ENCODE measurements at regions not wholly inside any gene's neighbourhood (a gene's known extent, or its start where the extent isn't known, plus 50 kb on each side); places are given as distances from the start of the nearest gene placed in this dataset.

DNA sequence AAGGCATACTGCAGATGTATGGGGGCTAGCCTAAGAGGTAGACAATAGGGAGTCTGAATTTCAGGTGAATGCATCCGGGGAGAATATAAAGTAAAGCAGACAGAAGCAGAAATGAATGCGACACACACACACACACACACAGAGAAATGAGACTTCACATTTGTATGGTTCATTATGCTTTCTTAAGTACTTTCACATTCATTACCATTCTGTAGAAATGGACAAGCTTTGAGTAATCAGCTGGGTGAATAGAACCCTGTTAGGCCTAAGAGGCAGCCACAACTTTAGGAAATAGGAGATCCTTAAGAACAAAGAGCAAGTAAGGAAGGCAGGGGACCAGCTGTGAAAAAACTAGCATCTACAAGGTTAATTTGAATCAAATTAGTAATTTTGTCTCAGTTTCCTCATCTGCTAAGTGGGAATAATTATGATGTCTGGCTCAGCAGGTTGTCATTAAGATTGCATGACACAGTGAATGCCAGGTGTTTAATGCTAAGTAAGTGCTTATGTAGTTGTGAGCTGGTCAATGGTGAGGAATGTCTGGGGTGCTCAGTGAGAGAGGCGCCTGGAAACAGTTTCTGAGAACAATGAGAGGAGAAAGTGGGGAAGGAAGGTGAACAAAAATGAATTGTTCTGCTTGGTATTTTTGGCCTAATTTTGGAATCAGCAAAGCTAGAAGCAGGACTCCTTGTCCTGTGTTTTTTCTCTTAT is 265.8 kb upstream of the CLINT1 start:
- DNase-seq, result no peak
- H3K79me1 ChIP-seq (replicated peaks; ENCODE audit: low read length, poor library complexity, severe bottlenecking), result no peaks in the 10 kb centered on the region
- H3K4me2 ChIP-seq (ENCODE audit: low read length, poor library complexity, severe bottlenecking), result no peak overlapping the region

DNA sequence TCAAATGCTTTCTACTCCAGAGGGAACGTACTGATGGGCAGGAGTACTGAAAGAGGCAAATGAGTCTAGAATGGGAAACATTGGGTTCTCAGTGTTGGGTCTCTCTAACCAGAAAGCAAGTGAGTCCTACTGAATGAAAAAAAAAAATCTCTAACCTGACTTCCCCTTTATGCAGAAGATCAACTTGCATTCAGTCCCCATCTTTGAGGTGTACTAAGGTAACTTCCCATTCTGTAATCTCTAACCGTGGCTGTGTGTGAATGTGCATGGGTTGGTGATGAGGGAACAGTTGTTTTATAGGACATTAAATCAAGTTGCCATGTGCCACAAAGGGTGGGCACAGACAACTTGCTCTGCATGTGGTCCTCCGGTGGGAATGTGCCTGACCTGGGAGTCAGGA is 264.6 kb upstream of the CLINT1 start:
- 90% methylated on average over 2 of the region's 3 CpGs for WGBS
- H2AFZ ChIP-seq (ENCODE audit: low read depth, low read length), result no peak overlapping the region

More for the DNA sequence above, 265.8 kb upstream of the CLINT1 start:
- H3K27me3 ChIP-seq (ENCODE audit: control insufficient read depth in 1 of 2, insufficient read depth in 1 of 2, low read length in 2 of 2), result no peaks in the 10 kb centered on the region
- H3K4me3 ChIP-seq (ENCODE audit: insufficient read depth in 1 of 2, low read depth in 1 of 2, low read length in 2 of 2), result no peak overlapping the region
- no peak overlapping the region for H4K8ac ChIP-seq (ENCODE audit: low read length)
- no peak overlapping the region for H3K27ac ChIP-seq (ENCODE audit: low read length, poor library complexity, severe bottlenecking)
- 85% methylated on average over 1 of the region's 3 CpGs for WGBS
- H2BK12ac ChIP-seq (ENCODE audit: low read length in 2 of 2), result no peak overlapping the region
- H2AK5ac ChIP-seq (ENCODE audit: low read length, severe bottlenecking), result no peak overlapping the region
- H3K4ac ChIP-seq (ENCODE audit: low read depth in 1 of 2, low read length in 2 of 2), result no peak overlapping the region
- H2BK15ac ChIP-seq (ENCODE audit: low read depth, poor library complexity, severe bottlenecking), result no peak overlapping the region
- H3K14ac ChIP-seq (ENCODE audit: low read length in 2 of 2), result no peak overlapping the region
- H3K18ac ChIP-seq (ENCODE audit: low read depth in 1 of 2, low read length in 2 of 2), result no peak overlapping the region
- H2BK120ac ChIP-seq (ENCODE audit: low read depth, low read length), result no peak overlapping the region
- no peaks in the 10 kb centered on the region for H3K9me3 ChIP-seq (ENCODE audit: control insufficient read depth, low read length)
- H2BK5ac ChIP-seq (ENCODE audit: low read depth, low read length, poor library complexity, severe bottlenecking), result no peak overlapping the region
- no peak overlapping the region for H2AFZ ChIP-seq (ENCODE audit: low read depth, low read length)
- H4K91ac ChIP-seq (ENCODE audit: low read length), result no peak overlapping the region
- no peak overlapping the region for H3K9ac ChIP-seq (ENCODE audit: low read length)
- H3K23ac ChIP-seq (ENCODE audit: low read length in 2 of 2), result no peak overlapping the region
- H3K36me3 ChIP-seq (ENCODE audit: control insufficient read depth in 1 of 2, insufficient read depth in 2 of 2, low read depth in 1 of 2, low read length in 2 of 2), result no peaks in the 10 kb centered on the region
- H3K4me1 ChIP-seq (ENCODE audit: control insufficient read depth, insufficient read depth, low read depth, low read length), result no peaks in the 10 kb centered on the region

DNA sequence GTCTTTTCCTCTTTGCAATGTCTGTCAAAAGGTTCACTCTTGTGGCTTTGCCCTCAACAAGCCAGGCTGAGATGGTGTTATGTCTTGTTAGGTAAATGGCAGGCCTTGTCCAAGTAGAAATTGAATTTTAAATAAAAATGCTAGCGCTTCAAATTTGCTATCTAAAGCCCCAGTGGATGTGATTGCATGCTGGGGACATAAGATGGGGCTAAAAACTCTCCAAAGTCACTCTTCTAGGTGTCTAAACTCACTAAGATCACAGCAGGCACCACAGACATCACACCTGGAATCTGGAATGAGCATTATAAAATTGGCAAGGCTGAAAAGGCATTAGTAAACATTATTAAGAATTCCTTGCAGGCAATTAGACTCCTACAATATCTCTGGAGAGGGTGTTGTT is 262.7 kb upstream of the CLINT1 start:
- H3K14ac ChIP-seq (ENCODE audit: low read length in 2 of 2), result no peak overlapping the region
- no peak overlapping the region for H3K23ac ChIP-seq (ENCODE audit: low read length in 2 of 2)
- no peak overlapping the region for H2AFZ ChIP-seq (ENCODE audit: low read depth, low read length)
- no peak overlapping the region for H3K4ac ChIP-seq (ENCODE audit: low read depth in 1 of 2, low read length in 2 of 2)
- no peaks in the 10 kb centered on the region for H3K36me3 ChIP-seq (ENCODE audit: control insufficient read depth in 1 of 2, insufficient read depth in 2 of 2, low read depth in 1 of 2, low read length in 2 of 2)
- H4K91ac ChIP-seq (ENCODE audit: low read length), result no peak overlapping the region
- H3K4me2 ChIP-seq (ENCODE audit: low read length, poor library complexity, severe bottlenecking), result no peak overlapping the region
- no peak overlapping the region for H3K4me3 ChIP-seq (ENCODE audit: insufficient read depth in 1 of 2, low read depth in 1 of 2, low read length in 2 of 2)
- H3K4me1 ChIP-seq (ENCODE audit: control insufficient read depth, insufficient read depth, low read depth, low read length), result no peaks in the 10 kb centered on the region
- H2BK15ac ChIP-seq (ENCODE audit: low read depth, poor library complexity, severe bottlenecking), result no peak overlapping the region
- H4K8ac ChIP-seq (ENCODE audit: low read length), result no peak overlapping the region
- H3K79me1 ChIP-seq (replicated peaks; ENCODE audit: low read length, poor library complexity, severe bottlenecking), result no peaks in the 10 kb centered on the region
- WGBS, result no CpG with 5 or more reads among the region's 1 CpG
- H2BK120ac ChIP-seq (ENCODE audit: low read depth, low read length), result no peak overlapping the region
- no peak overlapping the region for H3K27ac ChIP-seq (ENCODE audit: low read length, poor library complexity, severe bottlenecking)
- H3K9me3 ChIP-seq (ENCODE audit: control insufficient read depth, low read length), result no peaks in the 10 kb centered on the region
- H2BK12ac ChIP-seq (ENCODE audit: low read length in 2 of 2), result no peak overlapping the region
- H3K9ac ChIP-seq (ENCODE audit: low read length), result no peak overlapping the region
- H2BK5ac ChIP-seq (ENCODE audit: low read depth, low read length, poor library complexity, severe bottlenecking), result no peak overlapping the region
- H3K18ac ChIP-seq (ENCODE audit: low read depth in 1 of 2, low read length in 2 of 2), result no peak overlapping the region
- DNase-seq, result no peak
- no peaks in the 10 kb centered on the region for H3K27me3 ChIP-seq (ENCODE audit: control insufficient read depth in 1 of 2, insufficient read depth in 1 of 2, low read length in 2 of 2)
- H2AK5ac ChIP-seq (ENCODE audit: low read length, severe bottlenecking), result no peak overlapping the region

More for the DNA sequence above, 264.6 kb upstream of the CLINT1 start:
- Histone ChIP-seq H3K9me3 (ENCODE audit: control insufficient read depth, low read length) (no peaks in the 10 kb centered on the region), H3K4ac (ENCODE audit: low read depth in 1 of 2, low read length in 2 of 2) (no peak overlapping the region), H3K14ac (ENCODE audit: low read length in 2 of 2) (no peak overlapping the region), H4K8ac (ENCODE audit: low read length) (no peak overlapping the region), H4K91ac (ENCODE audit: low read length) (no peak overlapping the region), H3K9ac (ENCODE audit: low read length) (no peak overlapping the region), H3K27ac (ENCODE audit: low read length, poor library complexity, severe bottlenecking) (no peak overlapping the region), H3K36me3 (ENCODE audit: control insufficient read depth in 1 of 2, insufficient read depth in 2 of 2, low read depth in 1 of 2, low read length in 2 of 2) (no peaks in the 10 kb centered on the region), H2BK12ac (ENCODE audit: low read length in 2 of 2) (peak overlapping the region in 1 of 2 experiments; percentile 6), H2BK5ac (ENCODE audit: low read depth, low read length, poor library complexity, severe bottlenecking) (no peak overlapping the region), H3K23ac (ENCODE audit: low read length in 2 of 2) (no peak overlapping the region), H3K18ac (ENCODE audit: low read depth in 1 of 2, low read length in 2 of 2) (no peak overlapping the region), H2AK5ac (ENCODE audit: low read length, severe bottlenecking) (no peak overlapping the region), H3K79me1 (replicated peaks; ENCODE audit: low read length, poor library complexity, severe bottlenecking) (no peaks in the 10 kb centered on the region), H2BK120ac (ENCODE audit: low read depth, low read length) (no peak overlapping the region), H3K4me1 (ENCODE audit: control insufficient read depth, insufficient read depth, low read depth, low read length) (no peaks in the 10 kb centered on the region), H3K27me3 (ENCODE audit: control insufficient read depth in 1 of 2, insufficient read depth in 1 of 2, low read length in 2 of 2) (no peaks in the 10 kb centered on the region), H2BK15ac (ENCODE audit: low read depth, poor library complexity, severe bottlenecking) (no peak overlapping the region), H3K4me2 (ENCODE audit: low read length, poor library complexity, severe bottlenecking) (no peak overlapping the region), H3K4me3 (ENCODE audit: insufficient read depth in 1 of 2, low read depth in 1 of 2, low read length in 2 of 2) (no peak overlapping the region)
- no peak for DNase-seq

DNA sequence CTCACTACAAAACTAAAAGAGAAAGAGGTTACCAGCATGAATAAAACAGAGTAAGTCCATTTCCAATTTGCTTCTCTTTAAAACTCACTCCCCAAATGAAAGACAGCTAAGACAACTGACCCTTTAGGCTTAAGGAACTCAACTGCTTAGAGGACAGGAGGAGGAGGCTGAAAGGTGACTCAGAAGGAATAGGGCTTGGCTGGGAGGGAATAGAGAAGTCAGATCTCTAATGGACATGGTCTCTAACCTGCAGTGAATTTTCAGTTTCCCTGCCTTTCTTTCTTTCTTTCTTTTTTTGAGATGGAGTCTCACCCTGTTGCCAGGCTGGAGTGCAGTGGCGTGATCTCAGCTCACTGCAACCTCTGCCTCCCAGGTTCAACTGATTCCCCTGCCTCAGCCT is 261.8 kb upstream of the CLINT1 start:
- no peaks in the 10 kb centered on the region for H3K36me3 ChIP-seq (ENCODE audit: control insufficient read depth in 1 of 2, insufficient read depth in 2 of 2, low read depth in 1 of 2, low read length in 2 of 2)
- no peak overlapping the region for H2BK15ac ChIP-seq (ENCODE audit: low read depth, poor library complexity, severe bottlenecking)
- no peaks in the 10 kb centered on the region for H3K79me1 ChIP-seq (replicated peaks; ENCODE audit: low read length, poor library complexity, severe bottlenecking)
- no peaks in the 10 kb centered on the region for H3K4me1 ChIP-seq (ENCODE audit: control insufficient read depth, insufficient read depth, low read depth, low read length)
- no peaks in the 10 kb centered on the region for H3K9me3 ChIP-seq (ENCODE audit: control insufficient read depth, low read length)
- no peak overlapping the region for H2BK12ac ChIP-seq (ENCODE audit: low read length in 2 of 2)
- WGBS, result 78% methylated on average over 1 of the region's 1 CpG
- no peak overlapping the region for H2AFZ ChIP-seq (ENCODE audit: low read depth, low read length)
- H3K14ac ChIP-seq (ENCODE audit: low read length in 2 of 2), result no peak overlapping the region
- no peak overlapping the region for H4K91ac ChIP-seq (ENCODE audit: low read length)
- H2BK120ac ChIP-seq (ENCODE audit: low read depth, low read length), result no peak overlapping the region
- no peak overlapping the region for H3K4me2 ChIP-seq (ENCODE audit: low read length, poor library complexity, severe bottlenecking)
- no peak overlapping the region for H3K27ac ChIP-seq (ENCODE audit: low read length, poor library complexity, severe bottlenecking)
- H3K27me3 ChIP-seq (ENCODE audit: control insufficient read depth in 1 of 2, insufficient read depth in 1 of 2, low read length in 2 of 2), result no peaks in the 10 kb centered on the region
- no peak for DNase-seq
- H3K9ac ChIP-seq (ENCODE audit: low read length), result no peak overlapping the region
- H4K8ac ChIP-seq (ENCODE audit: low read length), result no peak overlapping the region
- no peak overlapping the region for H2BK5ac ChIP-seq (ENCODE audit: low read depth, low read length, poor library complexity, severe bottlenecking)
- H3K18ac ChIP-seq (ENCODE audit: low read depth in 1 of 2, low read length in 2 of 2), result no peak overlapping the region
- H3K23ac ChIP-seq (ENCODE audit: low read length in 2 of 2), result no peak overlapping the region
- H2AK5ac ChIP-seq (ENCODE audit: low read length, severe bottlenecking), result no peak overlapping the region
- no peak overlapping the region for H3K4me3 ChIP-seq (ENCODE audit: insufficient read depth in 1 of 2, low read depth in 1 of 2, low read length in 2 of 2)
- H3K4ac ChIP-seq (ENCODE audit: low read depth in 1 of 2, low read length in 2 of 2), result no peak overlapping the region

Measured in mesenchymal stem cell (in vitro differentiated cells and primary cell).